HG02623 (cell line): ENCODE measurements at regions not wholly inside any gene's neighbourhood (a gene's known extent, or its start where the extent isn't known, plus 50 kb on each side); places are given as distances from the start of the nearest gene placed in this dataset.
"Not testable (repeated sequence)": the region's sequence is repeated elsewhere in the genome, so short reads cannot be mapped to it uniquely, and the experiment has no call there.

Experiments used
- ATAC-seq: cut with Tn5 transposase; IDR thresholded peaks from one replicate; pipeline ENCODE4 v1.9.1; 2021; ENCODE audit warnings: moderate library complexity; ENCODE audit not compliant: unreplicated experiment

DNA sequence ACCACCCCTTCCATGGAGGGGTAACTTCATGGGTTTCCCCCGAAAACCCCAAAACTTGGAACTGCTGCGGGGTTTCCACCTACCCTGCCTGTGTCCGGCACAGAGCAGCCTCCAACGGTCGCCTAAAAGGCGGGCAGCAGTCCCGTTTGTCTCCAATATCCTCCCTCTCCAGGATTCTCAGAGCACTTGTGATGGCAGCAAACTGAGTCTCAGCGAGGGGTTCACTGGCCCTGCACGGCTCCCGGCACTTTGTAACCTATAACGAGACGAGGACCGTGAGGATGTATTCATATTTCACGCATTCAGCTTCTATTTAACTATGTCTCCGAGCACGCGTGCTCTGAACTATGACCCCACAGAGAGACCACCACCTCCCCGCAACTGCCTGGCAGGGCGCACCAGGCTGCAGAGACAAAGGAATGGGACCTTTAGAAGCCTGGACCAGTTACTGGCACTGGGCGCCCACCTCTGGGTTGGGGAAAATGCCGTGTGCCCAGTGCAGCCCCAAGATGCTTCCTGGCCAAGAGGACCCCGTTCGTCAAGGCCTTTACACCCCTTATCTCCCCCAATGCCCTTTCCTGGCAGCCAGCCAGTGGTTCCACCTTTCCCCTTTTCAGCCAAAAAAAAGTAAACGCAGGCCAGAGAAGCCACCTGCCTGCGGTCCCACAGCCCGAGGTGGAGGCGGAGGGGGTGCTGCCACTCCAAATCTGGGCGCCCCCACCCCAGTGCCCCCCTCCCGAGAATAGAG is 173.1 kb upstream of the RTL1 start:
- ATAC-seq: no peak

DNA sequence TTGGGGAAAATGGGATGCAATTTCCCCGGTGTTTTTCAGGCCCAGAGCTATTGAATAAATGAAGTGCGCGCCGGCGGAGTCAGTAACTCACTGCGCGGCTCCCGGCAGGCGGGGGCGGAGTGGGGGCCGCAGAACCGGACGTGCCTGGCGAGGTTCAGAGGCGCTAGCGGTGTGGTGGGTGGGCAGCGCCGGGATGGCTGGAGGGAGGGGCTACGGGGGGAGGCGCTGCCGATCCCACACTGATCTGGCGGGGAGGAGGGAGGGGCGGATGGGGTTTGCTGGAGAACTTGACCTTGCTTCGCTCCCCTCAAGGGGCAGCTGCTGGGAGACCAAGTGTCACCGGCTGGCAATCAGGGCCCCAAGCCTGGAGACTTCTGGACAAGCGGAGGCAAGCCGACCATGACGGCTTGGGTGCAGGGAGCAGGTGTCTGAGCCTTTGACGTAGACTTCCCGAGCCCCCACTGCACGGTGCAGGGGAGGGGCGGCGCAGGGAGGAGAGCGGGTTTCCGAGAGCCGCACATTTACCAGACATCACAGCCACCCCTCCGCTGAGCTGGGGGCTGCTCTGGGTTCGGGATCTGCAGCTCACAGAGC is 174.1 kb upstream of the RTL1 start:
- no peak for ATAC-seq

DNA sequence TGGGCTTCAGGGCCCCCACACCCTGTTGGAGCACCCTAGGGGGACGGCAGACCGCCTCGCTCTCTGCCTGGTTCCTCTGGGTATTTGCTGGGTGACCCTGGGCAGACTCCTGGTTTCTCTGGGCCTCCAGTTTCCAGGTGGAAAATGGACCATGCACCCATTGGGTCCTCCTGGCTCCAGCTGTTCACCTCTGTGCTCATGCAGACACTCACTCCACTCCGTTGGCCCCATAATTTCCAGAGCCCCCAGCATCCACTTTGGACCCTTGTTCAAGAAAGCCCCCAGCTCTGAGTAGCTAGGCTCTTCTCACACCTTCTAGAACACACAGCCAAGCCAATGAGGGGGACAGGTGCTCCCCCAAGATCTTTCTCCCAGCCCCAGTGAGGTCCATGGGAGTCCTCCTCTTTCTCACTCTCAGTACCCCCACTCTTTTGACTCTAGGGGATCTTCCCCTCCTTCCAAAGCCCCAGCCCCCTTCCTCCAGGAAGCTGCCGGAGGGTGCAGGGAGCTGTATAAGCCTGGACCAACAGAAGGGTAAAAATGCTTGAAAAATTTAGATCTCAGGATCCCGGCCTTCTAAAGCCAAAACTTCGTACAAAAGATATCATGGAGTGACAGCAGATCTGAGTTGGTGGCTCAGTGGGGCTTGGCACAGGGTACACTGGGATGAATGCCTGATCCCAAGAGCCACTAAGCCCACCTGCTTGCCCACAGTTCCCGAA is 174.8 kb upstream of the RTL1 start:
- ATAC-seq: no peak

DNA sequence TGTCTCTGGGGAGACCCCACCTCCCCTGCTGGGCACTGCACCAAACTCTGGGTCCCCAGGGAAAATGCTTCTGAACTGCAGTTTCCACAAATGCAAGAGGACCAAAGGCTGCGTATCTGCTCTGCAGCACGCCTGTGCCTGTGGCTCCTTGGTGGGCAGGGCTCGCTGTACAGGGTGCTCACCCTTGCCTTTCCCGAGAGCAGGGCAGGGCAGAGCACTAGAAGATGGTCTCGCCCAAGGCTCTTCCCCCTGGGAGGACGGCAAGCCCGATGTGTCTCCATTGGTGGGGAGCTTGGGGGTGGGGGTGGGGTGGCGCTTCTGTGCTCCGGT is 175.3 kb upstream of the RTL1 start:
- no peak for ATAC-seq

DNA sequence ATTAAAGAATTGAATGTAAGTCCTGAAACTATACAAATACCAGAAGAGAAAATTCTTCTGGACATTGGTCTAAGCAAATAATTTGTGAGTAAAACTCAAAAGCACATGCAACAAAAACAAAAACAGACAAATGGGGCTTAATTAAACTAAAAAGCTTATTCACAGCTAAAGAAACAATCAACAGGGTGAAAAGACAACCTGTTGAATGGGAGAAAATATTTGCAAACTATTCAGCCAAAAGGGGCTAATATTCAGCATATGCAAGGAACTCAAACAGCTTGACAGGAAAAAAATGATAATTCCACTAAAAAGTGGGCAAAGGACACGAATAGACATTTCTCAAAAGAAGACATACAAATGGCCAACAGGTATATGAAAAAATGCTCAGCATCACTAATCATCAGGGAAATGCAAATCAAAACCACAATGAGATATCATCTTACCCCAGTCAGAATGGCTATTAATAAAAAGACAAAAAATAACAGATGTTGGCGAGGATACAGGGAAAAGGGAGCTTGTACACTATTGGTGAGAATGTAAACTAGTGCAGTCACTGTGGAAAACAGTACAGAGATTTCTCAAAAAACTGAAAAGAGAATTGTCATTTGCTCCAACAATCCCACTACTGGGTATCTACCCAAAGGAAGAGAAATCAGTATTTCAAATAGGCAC is 177.5 kb upstream of the RTL1 start:
- no peak for ATAC-seq

DNA sequence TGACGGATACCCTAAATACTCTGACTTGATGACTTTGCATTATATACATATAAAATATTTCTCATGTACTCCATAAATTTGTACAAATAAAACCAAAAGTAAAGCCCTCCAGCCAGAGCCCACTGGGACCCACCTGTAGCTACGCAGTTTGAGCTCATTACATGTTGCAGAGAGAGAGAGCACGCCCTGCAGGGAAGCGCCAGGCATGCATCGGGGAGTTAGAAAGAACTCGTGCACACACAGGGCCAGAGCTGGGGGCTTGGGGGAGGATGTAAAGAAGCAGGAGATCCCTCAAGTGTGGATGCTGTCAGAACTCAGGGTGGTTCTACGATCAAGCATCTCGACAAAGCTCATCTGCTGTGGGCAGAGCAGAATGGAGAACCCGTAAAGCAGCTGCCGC is 178.5 kb upstream of the RTL1 start:
- ATAC-seq: no peak

DNA sequence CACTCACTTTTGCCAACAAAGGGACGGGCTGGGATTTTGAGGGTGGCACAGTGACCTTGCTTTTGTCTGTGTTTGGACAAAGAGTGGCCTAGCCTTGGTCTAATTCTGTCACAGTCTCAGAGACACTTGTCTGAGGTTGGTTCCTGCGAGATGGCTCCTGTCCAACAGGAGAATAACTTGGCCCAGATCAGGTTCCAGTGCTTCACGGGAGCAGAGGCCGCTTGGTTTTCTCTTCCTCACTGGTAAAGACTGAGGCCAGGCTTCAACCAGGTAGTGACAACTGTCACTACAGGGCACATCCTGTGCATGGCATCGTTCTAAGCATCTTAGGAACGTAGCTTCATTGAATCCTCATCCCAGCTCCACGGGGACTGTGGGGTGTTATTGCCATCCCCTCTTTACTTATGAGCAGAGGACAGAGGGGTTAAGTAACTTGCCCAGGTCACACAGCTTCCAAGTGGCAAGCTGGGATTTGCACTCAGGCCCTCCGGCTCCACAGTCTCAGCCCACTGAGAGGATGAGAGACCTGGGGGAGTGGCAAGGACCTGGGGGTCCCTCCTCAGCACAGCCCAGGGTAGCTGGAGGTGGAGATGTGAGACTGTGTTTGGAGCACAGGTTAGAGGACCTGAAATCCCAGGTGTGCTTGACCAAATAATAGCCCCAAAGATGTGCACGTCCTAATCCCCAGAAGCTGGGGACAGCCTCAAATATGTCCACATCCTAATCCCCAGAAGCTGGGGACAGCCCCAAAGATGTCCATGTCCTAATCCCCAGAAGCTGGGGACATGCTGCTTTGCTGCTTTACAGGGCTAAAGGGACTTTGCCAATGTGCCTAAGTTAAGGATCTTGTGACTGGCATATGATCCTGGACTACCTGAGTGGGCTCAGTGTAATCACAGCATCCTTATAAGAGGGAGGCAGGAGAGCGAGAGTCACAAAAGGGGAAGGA is 179.2 kb upstream of the RTL1 start:
- ATAC-seq: no peak

DNA sequence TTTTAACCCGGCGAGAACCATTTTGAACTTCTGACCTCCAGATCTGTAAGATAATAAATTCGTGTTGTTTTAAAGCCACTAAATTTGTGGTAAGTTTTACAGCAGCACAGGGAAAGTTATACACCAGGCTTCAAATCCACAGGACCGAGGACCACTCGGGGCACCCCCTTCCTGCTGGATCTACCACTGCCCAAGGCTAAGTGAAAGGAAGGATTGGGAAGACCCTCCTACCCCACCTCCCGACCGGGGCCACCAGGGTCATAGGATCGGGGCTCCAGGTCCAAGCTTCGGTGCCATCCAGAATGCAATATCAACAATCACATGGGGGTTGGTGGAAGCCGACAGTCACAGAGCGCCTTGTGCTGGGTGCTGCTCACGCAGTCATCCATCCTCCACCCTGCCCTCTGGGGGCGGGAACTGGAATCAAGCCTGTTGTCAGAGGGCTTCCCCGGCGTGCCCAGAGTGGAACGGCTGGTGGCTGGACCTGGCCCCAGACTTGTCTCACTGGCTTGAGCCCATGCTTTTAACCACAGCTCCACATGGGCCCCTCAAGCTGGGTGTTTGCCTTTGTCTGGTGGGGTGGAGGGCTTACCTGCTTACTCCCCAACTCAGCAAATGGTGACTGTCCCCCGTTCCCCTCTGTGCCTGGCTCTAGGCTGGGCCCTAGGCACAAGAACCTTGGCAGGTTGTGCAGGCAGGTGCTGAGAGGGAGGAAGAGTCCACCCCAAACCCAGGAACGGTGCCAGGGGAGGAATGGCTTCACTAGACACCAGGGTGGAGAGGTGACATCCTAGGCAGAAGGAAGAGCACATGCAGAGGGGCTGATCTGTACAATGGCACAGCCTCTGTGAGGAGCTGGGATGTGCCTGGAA is 180.3 kb upstream of the RTL1 start:
- ATAC-seq: no peak

DNA sequence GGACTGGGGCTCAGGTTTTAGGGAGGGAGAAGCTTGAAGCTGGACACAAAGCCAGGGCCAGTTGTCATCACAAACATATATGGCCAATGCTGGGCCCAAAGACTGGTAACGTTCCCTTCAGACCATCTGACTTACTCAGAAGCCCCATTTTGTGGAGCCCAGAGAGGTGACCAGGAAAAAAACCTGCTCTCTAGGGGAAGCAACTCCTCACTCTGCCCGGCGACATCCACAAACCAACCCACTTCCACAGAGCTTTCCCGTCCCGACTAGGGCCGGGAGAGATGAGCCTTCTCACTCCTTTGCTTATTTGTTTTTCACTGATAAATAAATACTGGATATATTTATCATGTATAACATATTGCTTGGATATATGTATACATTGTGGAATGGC is 180.9 kb upstream of the RTL1 start:
- no peak for ATAC-seq

DNA sequence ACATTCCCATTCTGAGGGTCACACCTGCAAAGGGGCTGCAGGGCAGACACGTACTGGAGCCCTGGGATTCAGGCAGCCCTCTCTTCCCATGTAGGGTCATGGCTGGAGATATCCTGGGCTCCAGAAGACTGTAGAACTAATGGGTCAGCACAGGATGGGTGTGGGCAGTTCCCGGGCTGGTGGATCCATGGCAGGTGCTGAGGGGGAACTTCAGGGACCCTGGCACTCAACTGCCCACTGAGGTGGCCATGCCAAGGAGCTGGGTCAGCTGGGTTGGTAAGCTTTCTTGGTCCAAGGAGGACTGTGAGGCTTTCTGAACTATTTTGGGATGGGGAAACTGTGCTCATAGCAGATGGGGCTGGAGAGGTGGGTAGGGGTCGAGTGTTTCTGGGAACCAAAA is 183.4 kb upstream of the RTL1 start:
- ATAC-seq: no peak

DNA sequence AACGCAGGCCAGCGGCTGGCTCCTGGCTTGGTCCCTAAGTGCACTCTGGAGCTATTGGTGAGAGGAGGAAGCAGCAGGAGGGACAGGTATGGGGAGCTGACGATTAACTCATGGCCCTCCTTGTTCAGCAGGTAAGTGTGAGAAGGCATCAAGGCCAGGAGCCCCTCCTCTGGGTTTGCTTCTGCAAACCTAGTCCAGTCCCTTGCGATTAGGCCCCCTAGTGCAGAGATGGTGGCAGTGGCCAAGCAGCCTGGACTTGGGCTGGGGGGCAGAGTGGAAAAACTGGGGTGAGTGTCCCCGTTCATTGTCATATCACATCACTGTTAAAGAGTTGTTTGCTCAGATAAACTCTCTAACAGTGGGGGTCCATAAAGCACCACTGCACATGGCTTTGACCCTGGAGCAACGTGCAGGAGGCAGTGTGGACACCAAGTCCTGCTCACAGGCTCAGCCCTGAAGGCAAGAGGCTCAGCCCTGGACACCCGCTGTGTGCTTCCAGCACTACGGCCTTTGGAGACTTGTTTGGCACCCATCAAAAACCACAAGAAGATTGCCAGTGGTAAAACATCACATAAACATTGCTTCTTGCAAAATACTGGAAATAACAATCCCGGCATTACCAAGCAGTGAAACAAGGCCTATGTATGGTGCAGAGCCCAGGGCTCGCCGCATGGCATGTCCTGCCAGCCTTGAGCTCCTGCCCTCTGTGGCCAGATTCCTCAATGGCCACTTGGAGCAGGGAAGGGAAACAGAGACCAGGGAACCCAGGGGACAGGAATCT is 184.3 kb upstream of the RTL1 start:
- ATAC-seq: no peak

DNA sequence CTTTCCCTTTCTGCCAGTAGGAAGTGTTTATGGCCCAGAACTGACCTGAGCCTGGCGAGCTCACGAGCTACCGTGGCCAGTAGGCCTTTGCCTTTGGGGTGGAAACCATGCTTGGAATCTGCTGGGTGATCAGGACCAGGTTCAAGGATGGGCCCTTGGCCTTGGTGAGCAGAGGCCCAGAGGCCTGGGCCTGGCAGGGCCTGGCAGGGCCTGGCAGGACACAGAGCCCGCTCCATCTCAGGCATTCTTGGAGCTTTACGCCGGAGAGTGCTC is 184.8 kb upstream of the RTL1 start:
- ATAC-seq: no peak

DNA sequence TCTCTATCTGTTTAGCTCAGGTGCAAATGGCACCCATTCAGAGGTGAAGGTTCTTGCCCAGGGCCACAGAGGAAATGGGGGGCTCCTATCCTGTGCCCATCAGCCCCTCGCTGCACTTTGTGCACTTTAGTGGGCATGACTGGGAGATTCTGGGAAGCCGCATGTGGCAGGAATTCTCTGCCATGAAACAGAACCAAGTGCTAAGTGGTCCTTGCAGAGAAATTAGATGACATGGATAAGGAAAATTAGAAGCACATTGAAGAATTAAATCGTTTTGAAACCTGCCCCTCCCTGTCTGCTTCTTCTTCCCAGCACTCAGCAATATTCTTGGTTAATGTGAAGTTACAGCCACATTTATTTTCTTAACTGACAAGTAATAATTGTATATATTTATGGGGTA is 185.2 kb upstream of the RTL1 start:
- no peak for ATAC-seq

DNA sequence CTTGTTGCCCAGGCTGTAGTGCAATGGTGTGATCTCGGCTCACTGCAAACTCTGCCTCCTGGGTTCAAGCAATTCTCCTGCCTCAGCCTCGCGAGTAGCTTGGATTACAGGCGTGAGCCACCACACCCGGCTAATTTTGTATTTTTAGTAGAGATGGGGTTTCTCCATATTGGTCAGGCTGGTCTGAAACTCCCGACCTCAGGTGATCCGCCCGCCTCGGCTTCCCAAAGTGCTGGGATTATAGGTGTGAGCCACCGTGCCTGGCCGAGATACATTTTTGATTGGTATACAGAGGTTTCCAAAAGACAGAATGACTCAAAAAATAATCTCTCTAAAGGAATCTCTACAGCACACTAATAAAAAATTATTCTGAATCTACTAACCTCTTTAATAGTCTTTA is 187.0 kb upstream of the RTL1 start:
- not testable (repeated sequence) for ATAC-seq

DNA sequence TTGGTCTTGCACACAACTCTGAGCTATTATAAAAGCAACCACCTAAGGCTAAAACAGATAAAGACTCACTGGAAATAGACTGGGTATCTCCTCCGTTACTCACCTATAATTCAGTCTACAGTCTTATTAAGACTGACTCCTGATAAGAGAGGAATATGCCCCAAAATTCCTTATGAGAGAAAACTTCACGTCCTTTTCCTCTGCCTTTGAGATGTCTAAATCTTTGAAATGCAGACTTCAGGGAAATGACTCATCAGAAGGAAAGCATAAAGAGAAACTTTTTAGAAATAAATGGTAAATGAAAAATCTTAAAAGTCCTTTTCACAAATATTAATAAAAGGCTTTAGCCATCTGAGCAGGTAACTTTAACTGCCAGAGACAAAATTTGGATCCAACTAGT is 187.5 kb upstream of the RTL1 start:
- no peak for ATAC-seq

DNA sequence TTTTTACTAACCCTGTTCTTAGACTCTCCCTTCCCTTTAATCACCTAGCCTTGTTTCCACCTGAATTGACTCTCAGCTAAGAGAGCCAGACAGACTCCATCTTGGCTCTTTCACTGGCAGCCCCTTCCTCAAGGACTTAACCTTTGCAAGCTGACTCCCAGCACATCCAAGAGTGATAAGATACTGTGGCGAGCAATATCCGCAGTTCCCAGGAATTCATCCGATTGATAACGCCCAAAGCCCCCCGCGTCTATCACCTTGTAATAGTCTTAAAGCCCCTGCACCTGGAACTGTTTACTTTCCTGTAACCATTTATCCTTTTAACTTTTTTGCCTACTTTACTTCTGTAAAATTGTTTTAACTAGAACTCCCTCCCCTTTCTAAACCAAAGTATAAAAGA is 191.4 kb upstream of the RTL1 start:
- ATAC-seq: not testable (repeated sequence)

DNA sequence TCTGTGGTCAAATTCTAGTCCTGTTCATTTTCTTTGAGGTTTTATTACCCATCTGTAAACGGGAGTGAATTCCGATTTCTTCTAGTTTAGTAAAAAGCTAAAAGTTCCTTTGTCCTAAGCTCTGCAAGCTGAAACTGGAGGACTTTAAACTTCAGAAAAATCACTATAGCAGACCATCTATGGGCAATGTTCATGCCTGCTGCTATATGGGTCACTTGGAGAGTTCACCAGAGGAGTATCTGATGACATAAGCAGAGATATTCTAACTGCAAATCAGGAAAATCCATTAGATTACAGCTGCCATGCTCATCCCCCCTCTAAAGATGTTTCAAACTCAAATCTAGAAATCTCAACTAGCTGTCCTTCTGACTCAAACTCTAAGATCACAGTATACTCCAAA is 193.0 kb upstream of the RTL1 start:
- ATAC-seq: no peak

DNA sequence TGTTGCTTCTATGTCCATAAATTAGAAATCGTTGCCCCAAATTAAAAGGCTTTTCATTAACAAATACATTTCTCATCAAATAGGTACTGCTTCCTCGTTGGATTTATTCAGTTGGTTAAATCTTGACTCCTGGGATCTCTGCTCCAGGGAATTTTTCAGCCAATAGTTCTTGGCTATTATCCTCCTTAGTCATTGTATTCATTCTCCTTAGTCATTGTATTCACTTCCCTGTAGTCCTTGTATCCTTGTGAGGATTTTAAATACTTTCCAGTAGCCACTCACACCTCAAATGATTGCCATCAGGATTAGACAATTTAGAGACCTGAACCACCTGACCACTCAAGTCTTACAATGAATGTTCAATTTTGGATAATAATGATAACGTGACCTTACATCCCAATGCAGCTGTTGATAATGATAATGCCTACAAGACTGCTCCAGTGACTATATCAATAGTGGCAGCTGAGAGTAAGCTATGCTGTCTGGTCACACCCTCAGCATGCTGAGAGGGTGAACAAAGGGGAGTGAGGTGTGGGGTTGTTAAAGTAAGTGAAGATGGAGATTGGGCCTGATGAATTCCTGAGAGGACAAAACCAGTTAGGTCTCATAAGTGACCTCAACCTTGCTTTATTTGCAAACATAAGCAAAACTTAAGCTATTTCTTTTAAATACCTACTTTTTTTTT is 193.7 kb upstream of the RTL1 start:
- ATAC-seq: no peak

DNA sequence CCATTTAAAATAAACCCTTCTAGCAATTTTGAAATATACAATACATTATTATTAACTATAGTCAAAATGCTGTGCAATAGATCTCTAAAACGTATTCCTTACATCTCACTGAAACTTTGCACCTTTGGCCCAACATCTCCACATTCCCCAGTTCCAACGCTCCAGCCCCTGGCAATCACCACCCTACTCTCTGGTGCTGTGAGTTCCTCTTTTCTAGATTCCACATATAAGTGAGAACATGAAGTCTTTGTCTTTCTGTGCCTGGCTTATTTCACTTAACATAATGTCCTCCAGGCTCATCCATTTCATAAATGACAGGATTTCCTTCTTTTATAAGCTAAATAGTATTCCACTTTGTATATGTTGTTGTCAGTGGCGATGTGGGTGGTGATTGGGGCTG is 194.7 kb upstream of the RTL1 start:
- no peak for ATAC-seq
